ENCODE measurements at regions not wholly inside any gene's neighbourhood (a gene's known extent, or its start where the extent isn't known, plus 50 kb on each side); places are given as distances from the start of the nearest gene placed in this dataset.

- no peaks in the 10 kb centered on the region for H3K36me3 ChIP-seq
- H3K4me1 ChIP-seq: no peaks in the 10 kb centered on the region
- no peak overlapping the region for H3K4me3 ChIP-seq
- no peak overlapping the region for H3K27ac ChIP-seq
- peaks cover 2% of the 10 kb centered on the region; the same call in 1 of the 2 replicates for H3K9me3 ChIP-seq (replicated peaks)
- no peak for DNase-seq
- H3K27me3 ChIP-seq: no peaks in the 10 kb centered on the region
Observed at GRCh38 chr1:118660769-118661168, 327.4 kb downstream of the TBX15 start.

- Histone ChIP-seq H3K27me3 (no peaks in the 10 kb centered on the region), H3K9me3 (replicated peaks) (peaks cover 10% of the 10 kb centered on the region), H3K36me3 (no peaks in the 10 kb centered on the region), H3K4me1 (no peaks in the 10 kb centered on the region), H3K27ac (no peak overlapping the region), H3K4me3 (no peak overlapping the region)
- DNase-seq: no peak
Observed at GRCh38 chr1:118659646-118660045, 328.5 kb downstream of the TBX15 start.

- Histone ChIP-seq H3K27ac (no peak overlapping the region), H3K36me3 (no peaks in the 10 kb centered on the region), H3K9me3 (replicated peaks) (peaks cover 4% of the 10 kb centered on the region; the same call in 1 of the 2 replicates), H3K4me1 (no peaks in the 10 kb centered on the region), H3K27me3 (no peaks in the 10 kb centered on the region), H3K4me3 (no peak overlapping the region)
- DNase-seq: no peak
Observed at GRCh38 chr1:118650107-118650807, 337.9 kb downstream of the TBX15 start.

GRCh38 chr1:118649369-118650106 lies 338.6 kb downstream of the TBX15 start:
- Histone ChIP-seq H3K9me3 (replicated peaks) (no peaks in the 10 kb centered on the region), H3K27ac (no peak overlapping the region)

DNA sequence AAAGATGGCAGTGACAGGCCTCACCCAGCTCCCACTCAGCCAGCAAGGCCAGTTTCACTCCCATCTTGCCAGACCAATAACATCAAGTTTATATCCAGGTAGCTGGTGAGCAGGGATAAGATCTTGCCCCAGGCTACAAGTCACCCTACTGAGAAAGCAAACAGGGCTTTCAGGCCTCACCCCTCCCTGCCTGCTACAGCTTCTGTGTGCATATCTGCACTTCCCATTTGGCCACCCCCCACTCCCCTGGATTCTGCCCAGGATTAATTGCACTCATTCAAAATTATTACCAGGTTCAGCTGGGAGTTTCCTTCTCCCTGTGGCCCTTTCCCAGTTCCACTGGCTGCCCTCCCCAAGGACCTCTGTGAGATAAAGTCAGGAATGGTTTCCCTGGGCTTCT lies 352.1 kb downstream of the TBX15 start:
- H3K4me3 ChIP-seq: no peak overlapping the region
- H3K4me1 ChIP-seq: no peaks in the 10 kb centered on the region; the same call in 1 of the 2 replicates
- H3K27me3 ChIP-seq: no peaks in the 10 kb centered on the region
- H3K36me3 ChIP-seq: no peaks in the 10 kb centered on the region
- no peak for DNase-seq
- H3K9me3 ChIP-seq (replicated peaks): no peaks in the 10 kb centered on the region
- no peak overlapping the region for H3K27ac ChIP-seq

More at GRCh38 chr1:118649369-118650106, 338.6 kb downstream of the TBX15 start:
- Histone ChIP-seq H3K4me3 (no peak overlapping the region), H3K36me3 (no peaks in the 10 kb centered on the region), H3K27me3 (no peaks in the 10 kb centered on the region), H3K4me1 (no peaks in the 10 kb centered on the region)
- no peak for DNase-seq

GRCh38 chr1:118627435-118627834 lies 360.7 kb downstream of the TBX15 start:
- Histone ChIP-seq H3K4me3 (no peak overlapping the region), H3K4me1 (no peaks in the 10 kb centered on the region), H3K9me3 (replicated peaks) (0 out of 2 replicates have a peak, but pooled peaks cover 3% of the 10 kb centered on the region), H3K36me3 (no peaks in the 10 kb centered on the region), H3K27ac (no peak overlapping the region), H3K27me3 (no peaks in the 10 kb centered on the region)
- DNase-seq: no peak

DNA sequence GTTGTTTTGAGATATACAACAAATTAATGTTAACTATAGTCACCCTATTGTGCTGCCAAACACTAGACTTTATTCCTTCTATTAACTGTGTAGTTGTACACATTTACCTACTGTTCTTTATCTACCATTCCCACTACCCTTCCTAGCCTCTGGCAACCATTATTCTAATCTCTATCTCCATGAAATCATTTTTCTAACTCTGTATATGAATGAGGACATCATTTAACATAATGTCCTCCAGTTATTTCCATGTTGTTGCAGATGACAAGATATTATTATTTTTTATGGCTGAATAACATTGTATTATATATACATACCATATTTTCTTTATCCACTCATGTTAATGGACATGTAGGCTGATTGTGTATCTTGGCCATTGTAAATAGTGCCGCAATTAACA lies 366.3 kb downstream of the TBX15 start:
- Histone ChIP-seq H3K9me3 (replicated peaks) (0 out of 2 replicates have a peak, but pooled peaks cover 3% of the 10 kb centered on the region), H3K27me3 (no peaks in the 10 kb centered on the region), H3K27ac (no peak overlapping the region), H3K36me3 (no peaks in the 10 kb centered on the region), H3K4me3 (no peak overlapping the region), H3K4me1 (no peaks in the 10 kb centered on the region)
- no peak for DNase-seq

- Histone ChIP-seq H3K4me3 (no peak overlapping the region), H3K4me1 (no peaks in the 10 kb centered on the region), H3K27ac (no peak overlapping the region), H3K36me3 (no peaks in the 10 kb centered on the region), H3K9me3 (replicated peaks) (0 out of 2 replicates have a peak, but pooled peaks cover 3% of the 10 kb centered on the region), H3K27me3 (no peaks in the 10 kb centered on the region)
- DNase-seq: no peak
Observed at GRCh38 chr1:118618618-118619340, 369.4 kb downstream of the TBX15 start.

GRCh38 chr1:118617916-118618315 lies 370.2 kb downstream of the TBX15 start:
- Histone ChIP-seq H3K27ac (no peak overlapping the region), H3K36me3 (no peaks in the 10 kb centered on the region), H3K27me3 (no peaks in the 10 kb centered on the region), H3K9me3 (replicated peaks) (peaks cover 11% of the 10 kb centered on the region; the same call in 1 of the 2 replicates), H3K4me1 (no peaks in the 10 kb centered on the region), H3K4me3 (no peak overlapping the region)
- DNase-seq: no peak

- H3K4me3 ChIP-seq: no peak overlapping the region
- no peak overlapping the region for H3K27ac ChIP-seq
- H3K27me3 ChIP-seq: no peaks in the 10 kb centered on the region
- DNase-seq: no peak
- H3K4me1 ChIP-seq: no peaks in the 10 kb centered on the region
- peaks cover 12% of the 10 kb centered on the region; the same call in 1 of the 2 replicates for H3K9me3 ChIP-seq (replicated peaks)
- no peaks in the 10 kb centered on the region for H3K36me3 ChIP-seq
Observed at GRCh38 chr1:118615066-118615465, 373.1 kb downstream of the TBX15 start.

DNA sequence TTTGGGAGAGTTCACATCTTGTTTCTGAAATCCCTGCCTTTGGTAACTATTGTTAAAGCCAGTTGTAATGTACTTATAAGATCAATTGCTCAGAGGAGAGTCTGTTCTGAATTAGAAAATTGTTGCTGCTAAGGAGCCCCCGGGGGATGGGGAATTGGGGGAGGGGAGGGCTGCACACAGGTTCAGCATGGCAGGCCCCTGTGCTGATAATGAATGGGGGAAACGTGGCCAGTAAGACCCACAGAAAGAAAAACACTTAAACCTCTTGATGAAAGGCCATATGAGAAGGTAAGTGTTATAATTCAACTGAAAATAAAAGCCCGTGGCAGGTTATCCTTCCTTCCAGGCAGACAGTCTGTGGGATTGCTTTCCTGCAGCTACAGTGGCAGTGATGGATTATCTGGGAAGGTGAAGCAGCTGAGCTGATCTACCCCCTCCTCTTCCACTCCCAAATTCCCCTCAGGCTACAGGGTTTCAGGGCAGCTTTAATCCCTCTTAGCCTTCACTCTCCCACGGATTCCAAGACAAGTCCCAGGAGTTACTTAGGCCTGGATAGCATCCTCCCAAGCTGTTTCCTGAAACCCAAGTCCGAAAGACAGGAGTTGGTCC lies 398.8 kb downstream of the TBX15 start:
- H3K27ac ChIP-seq: no peak overlapping the region
- no peaks in the 10 kb centered on the region for H3K9me3 ChIP-seq (replicated peaks)
- no peak overlapping the region for H3K4me3 ChIP-seq
- H3K36me3 ChIP-seq: no peaks in the 10 kb centered on the region
- DNase-seq: peak; percentile 78 to 91
- peaks cover 11% of the 10 kb centered on the region for H3K4me1 ChIP-seq
- no peaks in the 10 kb centered on the region for H3K27me3 ChIP-seq

- H3K27ac ChIP-seq: no peak overlapping the region
- DNase-seq: no peak
Observed at GRCh38 chr1:118588566-118588965, 399.6 kb downstream of the TBX15 start.

GRCh38 chr1:118578276-118578675 lies 393.2 kb upstream of the SPAG17 start:
- DNase-seq: no peak
- Histone ChIP-seq H3K4me3 (no peak overlapping the region), H3K36me3 (no peaks in the 10 kb centered on the region), H3K27ac (no peak overlapping the region), H3K27me3 (no peaks in the 10 kb centered on the region), H3K9me3 (replicated peaks) (peaks cover 14% of the 10 kb centered on the region), H3K4me1 (no peaks in the 10 kb centered on the region)

More at GRCh38 chr1:118588566-118588965, 399.6 kb downstream of the TBX15 start:
- H3K36me3 ChIP-seq: no peaks in the 10 kb centered on the region
- H3K9me3 ChIP-seq (replicated peaks): no peaks in the 10 kb centered on the region
- no peak overlapping the region for H3K4me3 ChIP-seq
- peaks cover 12% of the 10 kb centered on the region for H3K4me1 ChIP-seq
- no peaks in the 10 kb centered on the region for H3K27me3 ChIP-seq

GRCh38 chr1:118575060-118575459 lies 390.0 kb upstream of the SPAG17 start:
- DNase-seq: no peak
- no peaks in the 10 kb centered on the region for H3K27me3 ChIP-seq

More at GRCh38 chr1:118575060-118575459, 390.0 kb upstream of the SPAG17 start:
- H3K4me3 ChIP-seq: no peak overlapping the region
- H3K36me3 ChIP-seq: no peaks in the 10 kb centered on the region
- no peak overlapping the region for H3K27ac ChIP-seq
- H3K4me1 ChIP-seq: no peaks in the 10 kb centered on the region
- H3K9me3 ChIP-seq (replicated peaks): peaks cover 14% of the 10 kb centered on the region
